ENCODE measurements at regions not wholly inside any gene's neighbourhood (a gene's known extent, or its start where the extent isn't known, plus 50 kb on each side); places are given as distances from the start of the nearest gene placed in this dataset.
A peak's percentile ranks its signal among the peaks of the same experiment; 100 is the strongest.

DNA sequence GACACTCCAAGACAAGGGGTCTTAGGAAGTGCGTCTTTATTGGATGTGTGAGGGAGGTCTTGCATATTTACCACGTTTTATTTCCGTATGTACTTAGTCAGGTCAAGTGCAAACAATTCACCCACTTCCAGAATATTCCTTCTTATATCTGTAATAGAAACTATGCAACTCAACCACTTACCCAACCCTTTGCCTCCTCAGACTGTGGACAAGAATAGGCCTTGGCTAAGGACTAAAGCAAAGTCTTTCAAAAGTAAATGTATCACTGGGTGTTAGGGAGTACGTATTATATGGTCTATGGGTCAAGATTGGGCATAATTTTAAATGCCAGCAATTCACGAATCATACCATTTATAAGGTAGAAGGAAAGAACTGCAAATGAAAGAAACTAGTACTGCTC lies 484.8 kb downstream of the MBD2 start:
- in situ Hi-C loops (cut with HindIII; ENCODE audit: low pct_ligation_motif_present, low pct_unique_long_range_greater_than_20kb, low sequenced_read_pairs), result no loop called here
- DNase-seq, result no peak

DNA sequence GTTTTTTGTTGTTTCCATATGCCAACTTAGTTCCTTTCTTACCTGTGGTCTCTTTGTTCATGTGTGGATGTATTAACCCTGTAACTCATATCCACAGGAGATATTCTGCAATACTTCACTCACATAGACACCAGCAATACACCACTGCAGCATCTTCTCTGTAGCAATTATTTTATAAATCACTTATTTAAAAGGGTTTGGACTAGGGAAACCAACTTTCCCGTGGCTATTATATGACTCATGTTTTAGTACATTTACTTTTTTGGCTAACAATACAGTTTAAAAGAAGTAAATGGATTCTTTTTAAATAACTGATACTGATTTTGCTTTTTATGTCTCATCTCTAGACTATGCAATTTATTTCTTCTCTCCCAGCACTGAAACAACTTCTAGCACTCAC lies 488.9 kb downstream of the MBD2 start:
- in situ Hi-C loops (cut with HindIII; ENCODE audit: low pct_ligation_motif_present, low pct_unique_long_range_greater_than_20kb, low sequenced_read_pairs), result no loop called here
- DNase-seq, result peak; percentile 9

DNA sequence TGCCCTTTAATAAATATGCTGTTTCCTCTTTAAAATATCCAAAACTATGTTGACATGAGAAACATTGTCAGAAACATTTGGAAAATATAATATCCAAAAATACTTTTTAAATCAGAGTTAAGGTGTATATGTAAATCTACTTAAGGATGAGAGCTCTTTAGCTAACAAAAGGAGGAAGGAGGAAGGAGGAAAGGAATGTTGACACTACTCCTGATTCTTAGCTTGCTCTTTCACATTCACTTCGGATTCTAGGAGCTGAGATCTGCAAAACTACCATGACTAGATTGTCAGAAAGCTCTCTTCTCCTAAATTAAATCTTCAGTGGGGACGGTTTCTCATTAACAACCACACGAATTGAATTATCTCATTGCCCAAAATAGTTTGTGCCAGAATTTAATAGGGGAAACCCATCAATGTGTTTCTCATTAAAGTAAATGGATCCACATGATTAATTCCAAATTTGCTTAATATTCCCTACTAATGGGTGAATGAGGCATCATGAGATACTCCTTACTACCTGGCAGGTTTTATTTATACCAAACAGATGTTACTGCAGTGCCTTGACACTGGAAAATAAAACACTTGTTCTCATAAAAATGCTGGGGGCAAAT lies 509.1 kb downstream of the MBD2 start:
- no peak for DNase-seq
- in situ Hi-C loops (cut with HindIII; ENCODE audit: low pct_ligation_motif_present, low pct_unique_long_range_greater_than_20kb, low sequenced_read_pairs), result no loop called here

DNA sequence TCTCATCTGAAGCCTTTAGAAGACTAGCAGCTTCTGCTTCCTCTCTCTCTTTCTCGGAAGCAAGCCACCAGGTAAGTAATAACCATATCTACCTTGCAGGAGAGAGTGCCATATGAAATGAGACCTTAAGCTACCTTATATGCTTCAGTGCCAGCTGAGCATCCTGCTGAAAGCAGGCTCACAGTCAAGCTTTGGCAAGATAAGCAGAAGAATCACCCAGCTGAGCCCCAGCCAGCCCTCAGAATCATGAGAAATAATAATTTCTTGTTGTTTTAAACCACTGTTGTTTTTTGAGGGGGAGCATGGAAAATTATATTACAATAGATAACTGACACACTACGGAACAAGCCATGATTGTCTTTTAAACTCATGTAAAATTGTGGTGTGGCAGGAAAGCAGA lies 514.4 kb downstream of the MBD2 start:
- in situ Hi-C loops (cut with HindIII; ENCODE audit: low pct_ligation_motif_present, low pct_unique_long_range_greater_than_20kb, low sequenced_read_pairs), result no loop called here
- DNase-seq, result no peak

DNA sequence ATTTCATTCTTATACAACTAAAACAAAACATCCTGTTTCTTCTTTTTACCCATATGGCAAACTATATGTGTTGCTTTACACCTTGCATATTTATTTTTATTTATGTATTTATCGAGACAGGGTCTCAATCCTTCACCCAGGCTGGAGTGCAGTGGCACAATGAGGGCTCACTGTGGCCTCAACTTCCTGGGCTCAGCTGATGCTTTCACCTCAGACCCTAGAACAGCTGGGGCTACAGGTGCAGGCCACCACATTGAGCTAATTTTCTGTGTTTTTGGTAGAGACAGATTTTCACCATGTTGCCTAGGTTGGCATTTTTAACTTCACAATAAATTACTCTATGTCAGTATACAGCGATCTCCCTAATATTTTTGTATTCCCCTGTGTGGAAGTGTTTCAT lies 522.0 kb downstream of the MBD2 start:
- in situ Hi-C loops (cut with HindIII; ENCODE audit: low pct_ligation_motif_present, low pct_unique_long_range_greater_than_20kb, low sequenced_read_pairs), result no loop called here
- no peak for DNase-seq

DNA sequence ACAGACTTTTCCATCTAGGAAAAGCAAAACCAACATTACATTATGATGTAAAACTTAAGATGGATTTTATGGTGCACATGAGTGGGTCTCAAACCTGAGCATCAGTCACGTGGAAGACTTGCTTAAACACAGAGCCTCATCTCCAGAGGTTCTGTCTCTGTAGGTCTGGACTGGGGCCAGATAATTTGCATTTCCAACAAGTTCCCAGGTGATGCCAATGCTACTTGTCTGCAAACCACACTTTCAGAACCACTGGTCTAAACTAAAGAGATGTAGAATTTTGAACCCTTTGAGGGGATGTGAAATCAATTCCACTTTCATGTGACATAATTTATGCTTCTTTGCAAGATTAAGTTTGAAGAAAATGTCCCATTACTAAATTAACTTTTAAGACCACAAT lies 522.8 kb downstream of the MBD2 start:
- DNase-seq, result no peak
- in situ Hi-C loops (cut with HindIII; ENCODE audit: low pct_ligation_motif_present, low pct_unique_long_range_greater_than_20kb, low sequenced_read_pairs), result no loop called here

DNA sequence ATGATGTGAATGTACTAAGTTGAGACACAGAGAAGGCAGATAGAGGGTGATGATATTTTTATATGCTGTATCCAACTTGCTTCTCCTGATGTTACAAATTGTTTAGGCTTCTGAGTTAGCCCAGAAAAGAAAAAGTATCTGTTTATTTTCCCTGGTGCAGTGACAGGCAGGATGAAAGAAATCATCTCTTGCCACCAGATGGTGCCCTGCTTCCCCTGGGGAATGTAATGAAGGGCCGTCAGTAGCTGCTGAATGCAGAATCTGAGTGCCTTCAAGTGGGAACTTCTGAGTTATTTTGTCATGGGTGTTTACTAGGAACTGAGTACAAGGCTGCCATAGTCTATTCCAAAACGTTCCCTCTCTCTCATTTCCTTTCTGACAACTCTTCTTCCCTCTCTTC lies 525.6 kb downstream of the MBD2 start:
- DNase-seq, result peak; percentile 55
- in situ Hi-C loops (cut with HindIII; ENCODE audit: low pct_ligation_motif_present, low pct_unique_long_range_greater_than_20kb, low sequenced_read_pairs), result no loop called here

DNA sequence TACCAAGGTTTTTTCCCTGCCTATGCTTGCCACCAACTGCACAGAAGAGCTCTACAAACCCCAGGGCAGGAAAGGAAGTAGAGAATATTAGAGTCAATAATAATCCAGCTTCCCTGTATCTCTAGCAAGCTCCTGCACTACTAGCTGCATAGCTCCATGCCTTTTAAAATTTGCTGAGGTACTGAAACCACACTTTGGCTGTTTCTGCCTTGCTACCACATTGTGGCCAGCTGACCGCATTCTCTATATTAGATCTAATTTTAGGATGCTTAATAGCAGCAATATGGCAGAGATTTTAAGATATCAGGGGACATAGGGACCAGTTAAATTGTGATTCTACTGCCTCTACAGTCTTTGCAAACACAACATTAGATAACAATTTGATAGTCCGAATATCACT lies 534.6 kb downstream of the MBD2 start:
- in situ Hi-C loops (cut with HindIII; ENCODE audit: low pct_ligation_motif_present, low pct_unique_long_range_greater_than_20kb, low sequenced_read_pairs), result no loop called here
- DNase-seq, result no peak

DNA sequence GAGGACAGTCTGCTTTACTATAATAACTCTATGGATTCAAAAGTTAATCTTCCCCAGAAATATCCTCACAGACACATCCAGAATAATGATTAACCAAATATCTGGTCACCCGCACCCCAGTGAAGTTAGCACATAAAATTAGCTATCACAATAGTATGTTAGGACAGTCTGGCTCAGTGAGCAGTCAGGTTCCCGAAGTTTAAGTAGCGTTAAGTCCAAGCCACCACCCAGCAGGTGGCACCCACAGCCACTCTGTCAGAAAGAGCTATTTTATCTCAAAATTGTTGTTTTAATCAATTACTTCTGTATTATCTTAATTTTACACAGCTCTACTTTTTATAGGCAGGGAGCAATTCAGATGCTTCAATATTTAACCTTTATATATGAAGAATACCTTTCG lies 537.5 kb downstream of the MBD2 start:
- DNase-seq, result peak; percentile 14
- in situ Hi-C loops (cut with HindIII; ENCODE audit: low pct_ligation_motif_present, low pct_unique_long_range_greater_than_20kb, low sequenced_read_pairs), result no loop called here

DNA sequence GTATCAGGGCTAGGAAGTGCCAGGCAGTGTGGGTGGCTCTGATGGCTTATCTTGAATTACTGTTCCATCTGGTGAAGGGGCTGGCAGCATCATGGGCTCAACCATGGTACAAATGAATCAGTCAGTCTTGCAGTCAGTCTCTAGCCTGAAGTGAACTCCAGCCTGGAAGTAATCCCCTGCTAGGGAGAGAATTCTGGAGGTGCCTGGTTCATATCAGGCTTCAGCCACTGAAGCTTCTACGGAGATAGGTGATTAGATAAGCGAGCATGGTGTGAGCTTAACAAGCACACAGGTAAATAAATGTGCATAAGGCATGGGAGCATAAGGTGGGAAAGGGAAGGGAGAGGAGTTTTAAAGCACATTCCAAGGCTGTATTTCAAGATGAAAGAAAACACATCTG lies 541.7 kb downstream of the MBD2 start:
- DNase-seq, result no peak
- in situ Hi-C loops (cut with HindIII; ENCODE audit: low pct_ligation_motif_present, low pct_unique_long_range_greater_than_20kb, low sequenced_read_pairs), result no loop called here

DNA sequence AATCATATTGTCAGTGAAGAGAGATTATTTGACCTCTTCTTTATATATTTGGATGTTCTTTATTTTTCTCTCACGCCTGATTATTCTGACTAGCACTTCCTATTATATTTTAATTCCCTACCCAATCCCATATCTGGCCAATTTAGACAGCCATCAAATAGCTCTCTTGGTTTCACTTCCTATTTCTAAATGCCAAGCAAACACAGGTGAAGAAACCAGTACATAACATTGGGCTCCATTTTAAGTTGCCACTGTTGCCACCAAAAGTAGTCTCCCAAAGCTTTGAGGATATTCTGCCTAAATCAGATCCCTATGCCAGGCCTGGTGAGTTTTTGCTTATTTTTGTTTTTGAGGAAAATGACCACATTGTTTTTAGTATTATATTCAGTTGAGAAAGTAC lies 547.0 kb downstream of the MBD2 start:
- in situ Hi-C loops (cut with HindIII; ENCODE audit: low pct_ligation_motif_present, low pct_unique_long_range_greater_than_20kb, low sequenced_read_pairs), result no loop called here
- DNase-seq, result no peak

DNA sequence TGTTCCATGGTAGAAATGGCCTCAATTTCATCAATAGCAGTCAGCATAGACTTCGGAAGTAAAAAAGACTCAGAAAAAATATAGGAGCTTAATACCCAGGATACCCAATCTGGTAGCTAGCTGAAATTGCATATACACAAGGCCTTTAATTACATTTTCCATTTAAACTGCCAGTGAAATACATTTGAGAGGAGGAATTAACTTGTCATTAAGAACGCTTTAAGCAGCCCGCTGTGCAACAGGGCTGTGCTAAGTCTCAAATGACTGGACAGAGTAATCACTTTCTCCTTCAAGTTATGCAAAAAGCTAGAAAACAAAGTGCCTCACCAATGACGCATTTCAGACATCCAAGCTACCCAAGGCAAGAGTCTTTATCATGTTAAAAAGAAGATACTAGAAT lies 558.8 kb downstream of the MBD2 start:
- in situ Hi-C loops (cut with HindIII; ENCODE audit: low pct_ligation_motif_present, low pct_unique_long_range_greater_than_20kb, low sequenced_read_pairs), result no loop called here
- DNase-seq, result no peak

DNA sequence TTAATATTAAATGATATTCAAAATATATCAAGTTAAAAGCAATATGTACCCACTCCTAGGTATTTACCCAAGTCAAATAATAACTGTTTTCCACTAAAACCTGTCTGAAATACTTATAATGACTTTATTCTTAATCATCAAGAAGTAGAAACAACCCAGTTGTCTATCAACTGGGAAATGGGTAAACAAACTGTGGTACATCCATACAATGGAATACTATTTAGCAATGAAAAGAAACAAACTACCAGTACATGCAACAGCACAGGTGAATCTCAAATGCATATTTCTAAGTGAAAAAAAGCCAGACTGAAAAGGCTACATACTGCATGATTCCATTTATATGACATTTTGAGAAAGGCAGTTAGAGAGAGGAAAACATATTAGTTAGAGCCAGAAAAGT lies 559.9 kb downstream of the MBD2 start:
- in situ Hi-C loops (cut with HindIII; ENCODE audit: low pct_ligation_motif_present, low pct_unique_long_range_greater_than_20kb, low sequenced_read_pairs), result no loop called here
- no peak for DNase-seq

DNA sequence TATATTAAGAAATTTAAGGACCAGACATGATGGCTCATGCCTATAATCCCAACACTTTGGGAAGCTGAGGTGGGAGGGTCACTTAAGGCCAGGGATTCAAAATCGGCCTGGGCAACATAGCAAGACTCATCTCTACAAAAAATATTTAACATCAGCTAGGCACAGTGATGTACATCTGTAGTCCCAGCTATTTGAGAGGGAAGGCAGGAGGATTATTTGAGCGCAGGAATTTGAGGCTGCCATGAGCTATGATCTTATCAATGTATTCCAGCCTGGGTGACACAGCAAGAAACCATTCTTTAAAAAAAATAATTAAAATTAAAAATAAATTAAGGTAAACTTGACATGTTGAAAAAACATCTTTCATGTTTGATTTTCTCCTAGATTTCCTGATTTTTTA lies 564.2 kb downstream of the MBD2 start:
- in situ Hi-C loops (cut with HindIII; ENCODE audit: low pct_ligation_motif_present, low pct_unique_long_range_greater_than_20kb, low sequenced_read_pairs), result no loop called here
- DNase-seq, result no peak

DNA sequence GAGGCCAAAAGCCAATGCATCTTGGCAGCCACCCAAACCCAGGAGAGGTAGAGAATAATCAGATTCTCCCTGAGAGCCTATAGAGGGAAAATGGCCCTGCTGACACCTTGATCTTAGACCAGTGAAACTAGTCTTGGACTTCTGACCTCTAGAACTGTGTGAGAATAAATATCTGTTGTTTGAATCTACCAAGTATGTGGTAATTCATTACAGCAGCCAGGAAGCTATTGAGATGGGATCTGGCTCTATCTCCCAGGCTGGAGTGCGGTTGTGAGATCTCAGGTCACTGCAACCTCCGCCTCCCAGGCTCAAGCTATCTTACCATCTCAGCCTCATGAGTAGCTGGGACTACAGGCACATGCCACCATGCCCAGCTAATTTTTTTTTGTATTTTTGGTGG lies 567.2 kb downstream of the MBD2 start:
- DNase-seq, result no peak

DNA sequence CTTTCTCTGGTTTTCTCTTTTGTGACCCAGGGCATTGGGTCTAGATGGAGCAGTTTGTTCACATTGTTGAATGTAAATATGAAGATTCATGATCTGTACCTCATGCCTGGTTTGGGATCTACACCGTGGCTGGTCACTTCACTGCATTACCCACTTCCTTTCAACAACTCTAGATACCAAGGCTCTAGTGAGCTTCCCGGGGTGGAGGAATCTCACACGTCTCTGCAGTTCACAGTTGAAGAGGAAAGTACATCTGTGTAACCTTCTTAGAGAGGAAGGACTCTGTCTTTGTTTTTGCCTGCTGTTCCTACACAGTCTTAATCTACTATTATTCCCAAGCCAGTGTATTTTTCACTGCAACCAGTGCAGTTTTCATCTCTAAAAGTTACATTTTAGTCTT lies 574.8 kb downstream of the MBD2 start:
- no peak for DNase-seq
- in situ Hi-C loops (cut with HindIII; ENCODE audit: low pct_ligation_motif_present, low pct_unique_long_range_greater_than_20kb, low sequenced_read_pairs), result no loop called here

More for the DNA sequence above, 567.2 kb downstream of the MBD2 start:
- in situ Hi-C loops (cut with HindIII; ENCODE audit: low pct_ligation_motif_present, low pct_unique_long_range_greater_than_20kb, low sequenced_read_pairs), result no loop called here

DNA sequence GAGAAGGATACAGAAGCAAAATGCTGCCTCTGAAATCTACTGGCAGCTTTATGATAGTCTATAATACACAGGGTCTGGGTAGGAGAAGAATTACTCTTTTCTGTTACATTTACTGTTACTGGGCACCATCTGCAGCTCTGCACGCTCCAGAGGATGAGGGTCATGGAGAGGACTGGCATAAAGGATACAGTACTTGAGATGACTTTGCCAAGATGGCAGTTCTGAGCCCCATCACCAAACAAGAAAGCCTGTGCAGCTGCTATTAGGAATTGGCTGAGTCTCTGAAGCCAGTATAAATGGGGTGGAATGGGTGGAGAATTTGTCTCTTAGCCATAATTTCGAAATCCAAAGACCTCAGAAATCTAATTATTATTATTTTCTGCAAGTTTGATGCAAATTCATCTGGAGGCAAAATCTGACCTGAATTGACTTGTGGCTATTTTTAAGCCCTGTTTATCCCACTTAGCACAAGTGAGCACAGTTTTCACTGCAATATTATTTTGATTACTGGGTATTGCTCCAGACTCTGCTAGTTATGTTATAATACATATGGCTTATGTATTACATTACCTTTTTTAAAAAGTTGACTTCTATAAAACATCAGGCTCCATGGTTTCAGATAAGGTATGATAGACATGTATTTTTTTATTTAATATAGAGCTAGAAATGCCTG lies 579.5 kb downstream of the MBD2 start:
- no peak for DNase-seq
- in situ Hi-C loops (cut with HindIII; ENCODE audit: low pct_ligation_motif_present, low pct_unique_long_range_greater_than_20kb, low sequenced_read_pairs), result no loop called here

DNA sequence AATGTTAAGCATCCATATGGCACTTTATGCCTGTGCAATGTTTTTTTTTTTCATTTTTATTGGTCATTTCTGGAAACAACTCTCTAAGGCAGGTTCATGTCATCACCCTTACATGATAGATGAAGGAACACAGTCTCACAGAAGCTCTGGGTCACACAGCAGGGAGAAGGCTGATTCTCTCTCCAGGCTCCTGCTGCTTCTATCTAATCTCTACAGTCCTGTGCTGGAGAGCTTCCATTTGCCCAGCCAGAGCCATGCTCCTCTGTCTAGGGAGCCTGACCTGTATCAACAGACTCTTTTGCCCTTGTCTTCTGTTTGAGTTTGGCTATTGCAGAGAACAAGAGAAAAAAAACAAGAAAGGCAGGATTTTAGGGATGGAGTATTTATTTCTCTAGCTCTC lies 584.8 kb downstream of the MBD2 start:
- in situ Hi-C loops (cut with HindIII; ENCODE audit: low pct_ligation_motif_present, low pct_unique_long_range_greater_than_20kb, low sequenced_read_pairs), result no loop called here
- no peak for DNase-seq

DNA sequence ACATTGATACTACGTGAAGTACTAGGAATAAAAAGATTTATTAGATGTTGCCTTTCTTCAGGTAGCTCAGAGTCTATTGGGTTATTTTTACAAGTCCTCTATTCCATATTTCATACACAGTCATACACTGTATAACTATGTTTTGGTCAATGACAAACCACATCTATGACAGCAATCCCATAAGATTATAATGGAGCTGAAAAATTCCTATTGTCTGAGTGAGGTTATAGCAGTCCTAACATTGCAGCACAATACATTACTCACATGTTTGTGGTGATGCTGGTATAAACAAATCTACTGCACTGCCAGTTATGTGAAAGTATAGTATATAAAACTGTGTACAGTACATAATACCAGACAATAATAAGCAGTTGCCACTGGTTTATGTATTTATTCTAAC lies 595.1 kb downstream of the MBD2 start:
- DNase-seq, result no peak
- in situ Hi-C loops (cut with HindIII; ENCODE audit: low pct_ligation_motif_present, low pct_unique_long_range_greater_than_20kb, low sequenced_read_pairs), result no loop called here

DNA sequence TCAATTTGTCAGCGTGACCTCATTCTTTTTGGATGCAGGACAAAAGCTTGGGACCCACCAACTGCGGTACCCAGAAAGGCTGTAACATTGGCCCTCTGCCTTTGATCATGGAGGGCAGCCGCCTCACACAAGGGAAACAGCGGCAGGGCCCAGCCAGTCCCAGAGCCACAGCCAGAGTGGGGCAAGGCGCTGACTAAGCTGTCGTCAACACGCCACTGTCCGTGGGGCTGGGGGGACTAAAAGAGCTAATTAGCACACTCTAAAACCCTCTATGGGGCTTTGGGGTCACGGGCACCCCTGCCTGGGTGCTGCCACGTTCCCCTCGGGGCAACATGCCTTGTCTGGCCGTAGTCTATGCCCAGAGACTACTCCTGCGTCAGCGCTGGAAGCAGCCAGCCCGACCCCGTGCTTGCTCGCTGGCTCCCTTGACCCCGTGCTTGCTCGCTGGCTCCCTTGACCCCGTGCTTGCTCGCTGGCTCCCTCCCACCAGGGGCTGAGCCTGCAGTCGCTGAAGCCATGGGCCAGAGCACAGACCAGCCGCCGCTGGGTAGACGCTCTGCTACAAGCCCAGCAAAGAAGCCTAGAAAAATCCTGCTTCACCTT lies 598.4 kb downstream of the MBD2 start:
- no peak for DNase-seq
- in situ Hi-C loops (cut with HindIII; ENCODE audit: low pct_ligation_motif_present, low pct_unique_long_range_greater_than_20kb, low sequenced_read_pairs), result no loop called here
